ENCODE measurements at regions not wholly inside any gene's neighbourhood (a gene's known extent, or its start where the extent isn't known, plus 50 kb on each side); places are given as distances from the start of the nearest gene placed in this dataset.
A peak's percentile ranks its signal among the peaks of the same experiment; 100 is the strongest.

GRCh38 chr3:182226995-182227394 is 515.3 kb downstream of the SOX2 start:
- Mint-ChIP-seq H3K4me3 (ENCODE audit: low read depth) (no peak overlapping the region), H3K27me3 (peaks cover 3% of the 10 kb centered on the region)

GRCh38 chr3:182233405-182233804 is 521.7 kb downstream of the SOX2 start:
- Mint-ChIP-seq H3K4me3 (ENCODE audit: low read depth) (no peak overlapping the region), H3K27me3 (no peaks in the 10 kb centered on the region), H3K4me1 (ENCODE audit: low read depth) (peaks cover 30% of the 10 kb centered on the region), H3K27ac (no peak overlapping the region), H3K36me3 (ENCODE audit: insufficient read depth) (no peaks in the 10 kb centered on the region), H3K9me3 (ENCODE audit: low read depth) (no peaks in the 10 kb centered on the region)
- DNase-seq (ENCODE audit: low spot score, unreplicated experiment) = no peak
- no peak for TF ChIP-seq CTCF (IDR thresholded peaks at IDR 0.05; ENCODE audit: unreplicated experiment)

More at GRCh38 chr3:182226995-182227394, 515.3 kb downstream of the SOX2 start:
- DNase-seq (ENCODE audit: low spot score, unreplicated experiment) = no peak
- peaks cover 5% of the 10 kb centered on the region for H3K36me3 Mint-ChIP-seq (ENCODE audit: insufficient read depth)
- peaks cover 32% of the 10 kb centered on the region for H3K9me3 Mint-ChIP-seq (ENCODE audit: low read depth)
- H3K4me1 Mint-ChIP-seq (ENCODE audit: low read depth) = peaks cover 2% of the 10 kb centered on the region
- H3K27ac Mint-ChIP-seq = no peak overlapping the region
- no peak for TF ChIP-seq CTCF (IDR thresholded peaks at IDR 0.05; ENCODE audit: unreplicated experiment)

DNA sequence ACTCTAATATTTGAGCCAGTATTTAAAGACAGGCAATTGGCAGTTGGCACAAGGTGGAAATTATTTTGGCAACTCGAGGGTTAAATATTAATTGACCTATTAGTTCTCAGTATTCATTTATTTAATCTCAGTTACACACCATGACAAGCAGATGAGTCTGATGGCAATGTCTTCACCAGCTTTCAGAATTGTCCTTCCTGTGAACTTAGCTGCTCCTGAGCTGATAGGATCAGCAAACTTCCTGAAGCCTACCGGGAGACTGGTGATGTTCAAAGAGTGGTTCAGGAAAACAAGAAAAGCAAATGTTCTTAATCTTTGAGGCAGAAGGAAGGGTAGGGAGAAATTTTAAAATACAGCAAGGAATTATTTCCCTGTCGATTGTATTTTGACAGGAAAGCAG is 522.2 kb downstream of the SOX2 start:
- no peak for DNase-seq (ENCODE audit: low spot score, unreplicated experiment)
- H3K4me3 Mint-ChIP-seq (ENCODE audit: low read depth) = no peak overlapping the region
- TF ChIP-seq CTCF (IDR thresholded peaks at IDR 0.05; ENCODE audit: unreplicated experiment) = no peak
- H3K9me3 Mint-ChIP-seq (ENCODE audit: low read depth) = no peaks in the 10 kb centered on the region
- H3K27ac Mint-ChIP-seq = peak overlapping the region; percentile 53
- no peaks in the 10 kb centered on the region for H3K27me3 Mint-ChIP-seq
- H3K36me3 Mint-ChIP-seq (ENCODE audit: insufficient read depth) = no peaks in the 10 kb centered on the region
- peaks cover 32% of the 10 kb centered on the region for H3K4me1 Mint-ChIP-seq (ENCODE audit: low read depth)

DNA sequence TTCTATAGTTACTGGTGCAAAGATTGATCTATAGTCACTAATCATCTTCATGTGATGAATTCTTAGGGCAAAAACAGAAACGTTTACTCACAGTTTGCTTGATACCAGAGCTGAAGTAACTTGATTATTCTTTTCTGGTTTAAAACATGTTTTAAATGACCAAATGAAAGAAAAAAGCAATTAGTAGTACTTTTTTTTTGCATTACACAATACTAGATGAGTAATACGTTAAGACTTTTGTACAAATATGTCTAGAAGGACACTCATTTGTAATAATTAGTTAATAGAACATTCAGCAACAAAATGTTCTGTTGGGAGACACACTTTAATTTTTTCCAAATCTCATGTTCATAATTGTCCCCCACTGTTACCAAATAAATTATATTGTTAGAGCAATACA is 523.2 kb downstream of the SOX2 start:
- H3K36me3 Mint-ChIP-seq (ENCODE audit: insufficient read depth) = no peaks in the 10 kb centered on the region
- no peaks in the 10 kb centered on the region for H3K27me3 Mint-ChIP-seq
- no peak for DNase-seq (ENCODE audit: low spot score, unreplicated experiment)
- H3K27ac Mint-ChIP-seq = peak overlapping the region; percentile 53
- TF ChIP-seq CTCF (IDR thresholded peaks at IDR 0.05; ENCODE audit: unreplicated experiment) = no peak
- H3K9me3 Mint-ChIP-seq (ENCODE audit: low read depth) = no peaks in the 10 kb centered on the region
- H3K4me3 Mint-ChIP-seq (ENCODE audit: low read depth) = no peak overlapping the region
- peaks cover 37% of the 10 kb centered on the region for H3K4me1 Mint-ChIP-seq (ENCODE audit: low read depth)

DNA sequence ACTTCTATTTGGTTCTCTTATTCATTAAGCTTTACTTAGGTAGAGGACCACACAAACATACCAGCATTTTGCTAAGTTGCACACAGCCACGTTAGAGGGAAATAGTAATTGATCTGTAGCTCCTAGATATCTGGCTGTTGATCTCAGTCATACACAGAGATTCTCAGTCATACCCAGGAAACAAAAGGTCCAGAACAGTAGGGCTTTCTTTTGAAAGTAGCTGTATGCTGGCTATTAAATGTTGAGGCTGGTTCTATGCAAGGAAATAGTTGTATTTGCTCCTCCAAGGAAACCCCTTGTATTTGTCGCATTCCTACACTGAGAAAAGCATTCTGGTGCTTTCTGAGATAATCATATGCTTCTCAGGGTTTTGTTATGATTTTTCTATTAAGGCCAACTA is 523.8 kb downstream of the SOX2 start:
- peaks cover 41% of the 10 kb centered on the region for H3K4me1 Mint-ChIP-seq (ENCODE audit: low read depth)
- H3K27me3 Mint-ChIP-seq = no peaks in the 10 kb centered on the region
- no peak overlapping the region for H3K4me3 Mint-ChIP-seq (ENCODE audit: low read depth)
- peak overlapping the region; percentile 67 for H3K27ac Mint-ChIP-seq
- no peak for DNase-seq (ENCODE audit: low spot score, unreplicated experiment)
- no peaks in the 10 kb centered on the region for H3K36me3 Mint-ChIP-seq (ENCODE audit: insufficient read depth)
- no peaks in the 10 kb centered on the region for H3K9me3 Mint-ChIP-seq (ENCODE audit: low read depth)
- no peak for TF ChIP-seq CTCF (IDR thresholded peaks at IDR 0.05; ENCODE audit: unreplicated experiment)

Measured in progenitor cell of endocrine pancreas (in vitro differentiated cells).